Activated CD4-positive, alpha-beta T cell treated with anti-CD3 and anti-CD28 coated beads for 36 hours (primary cell): ENCODE measurements at regions not wholly inside any gene's neighbourhood (a gene's known extent, or its start where the extent isn't known, plus 50 kb on each side); places are given as distances from the start of the nearest gene placed in this dataset.

Experiments
- ATAC-seq: fragments of 200-7000 bp; cut with Tn5 transposase; one replicate; pipeline ENCODE4 v1.10.0; 2021; ENCODE audit warnings: mild to moderate bottlenecking, moderate library complexity
- CTCF ChIA-PET: fragments of 350-600 bp; sonication (Branson Sonifier 250); formaldehyde crosslinking; loops from one replicate; lab custom pipeline; 2021; ENCODE audit warnings: antibody characterized with exemption; lab: Charles Lee
- POLR2A ChIA-PET: fragments of 350-600 bp; sonication (Branson Sonifier 250); formaldehyde crosslinking; loops from one replicate; lab custom pipeline; 2021; ENCODE audit warnings: antibody characterized with exemption, inconsistent platforms; lab: Charles Lee
- DNase-seq: peaks from one replicate; pipeline ENCODE4 v3.0.0-alpha.2; 2020
- H3K27ac Mint-ChIP-seq: one replicate; pipeline ENCODE4 v1.8.0; 2021; ENCODE audit warnings: mixed read lengths
- H3K27me3 Mint-ChIP-seq: one replicate; pipeline ENCODE4 v1.8.0; 2021; ENCODE audit warnings: mixed read lengths
- H3K36me3 Mint-ChIP-seq: one replicate; pipeline ENCODE4 v1.8.0; 2021; ENCODE audit warnings: low read depth, mixed read lengths
- H3K4me1 Mint-ChIP-seq: one replicate; pipeline ENCODE4 v1.8.0; 2021; ENCODE audit warnings: mixed read lengths
- H3K4me3 Mint-ChIP-seq: one replicate; pipeline ENCODE4 v1.8.0; 2021; ENCODE audit warnings: mild to moderate bottlenecking, moderate library complexity, mixed read lengths
- H3K9me3 Mint-ChIP-seq: one replicate; pipeline ENCODE4 v1.8.0; 2021; ENCODE audit warnings: low read depth, mixed read lengths
- intact Hi-C, 2 experiments: fragments of 100-400 bp; cut with DNase I in 1 of 2; cut with micrococcal nuclease in 1 of 2; formaldehyde crosslinking; loops; one replicate each; pipeline versions ENCODE4 v1.14.2 to v1.15.1; 2022 to 2024; cut with DNase I, micrococcal nuclease

DNA sequence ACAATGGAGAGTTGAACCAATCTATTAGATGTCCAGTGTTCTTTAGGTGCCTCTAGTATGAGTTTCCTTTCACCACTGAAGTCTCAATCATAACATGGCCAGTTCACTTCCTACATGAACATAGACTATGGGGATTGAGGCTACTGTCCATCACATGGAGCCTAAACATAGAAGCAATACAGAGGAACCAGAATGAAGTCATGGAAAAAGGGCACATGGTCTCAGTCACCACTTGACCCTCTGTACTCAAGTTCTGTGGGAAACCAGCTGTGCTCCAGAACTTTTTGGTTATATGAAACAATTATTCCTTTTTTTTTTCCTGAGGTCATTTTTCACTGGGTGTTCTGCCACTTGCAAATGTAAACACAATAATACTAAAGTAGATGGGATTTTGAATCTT, 762.5 kb downstream of the CBLN4 start:
- Mint-ChIP-seq H3K36me3 (no peaks in the 10 kb centered on the region), H3K27ac (no peak overlapping the region), H3K4me3 (no peak overlapping the region), H3K27me3 (no peaks in the 10 kb centered on the region), H3K9me3 (peaks cover 12% of the 10 kb centered on the region), H3K4me1 (no peaks in the 10 kb centered on the region)
- POLR2A ChIA-PET = no interaction called here
- ATAC-seq (no peak), DNase-seq (no peak)
- CTCF ChIA-PET = no interaction called here
- intact Hi-C loops = no loop called here

DNA sequence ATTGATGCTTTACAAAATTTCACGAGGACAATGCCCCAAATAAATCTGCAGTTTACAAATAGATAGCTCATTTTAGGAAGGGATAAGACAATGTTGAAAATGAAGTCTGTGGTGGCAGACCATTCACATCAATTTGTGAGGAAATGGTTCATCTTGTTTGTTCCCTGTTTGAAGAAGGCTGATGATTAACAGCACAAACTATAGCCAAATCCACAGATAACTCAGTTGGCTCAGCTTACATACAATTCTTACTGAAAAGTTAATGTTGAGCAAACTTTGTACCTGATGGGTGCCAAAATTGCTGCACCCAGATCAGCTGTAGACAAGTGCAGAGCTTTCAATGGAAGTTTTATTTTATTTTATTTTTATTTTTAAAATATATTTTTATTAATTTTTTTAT, 763.9 kb downstream of the DOK5 start:
- no peaks in the 10 kb centered on the region for H3K36me3 Mint-ChIP-seq
- intact Hi-C loops = no loop called here
- DNase-seq (no peak), ATAC-seq (no peak)
- peaks cover 5% of the 10 kb centered on the region for H3K9me3 Mint-ChIP-seq
- no peak overlapping the region for H3K4me3 Mint-ChIP-seq
- ChIA-PET CTCF (no interaction called here), POLR2A (no interaction called here)
- H3K4me1 Mint-ChIP-seq = no peaks in the 10 kb centered on the region
- no peaks in the 10 kb centered on the region for H3K27me3 Mint-ChIP-seq
- H3K27ac Mint-ChIP-seq = no peak overlapping the region

DNA sequence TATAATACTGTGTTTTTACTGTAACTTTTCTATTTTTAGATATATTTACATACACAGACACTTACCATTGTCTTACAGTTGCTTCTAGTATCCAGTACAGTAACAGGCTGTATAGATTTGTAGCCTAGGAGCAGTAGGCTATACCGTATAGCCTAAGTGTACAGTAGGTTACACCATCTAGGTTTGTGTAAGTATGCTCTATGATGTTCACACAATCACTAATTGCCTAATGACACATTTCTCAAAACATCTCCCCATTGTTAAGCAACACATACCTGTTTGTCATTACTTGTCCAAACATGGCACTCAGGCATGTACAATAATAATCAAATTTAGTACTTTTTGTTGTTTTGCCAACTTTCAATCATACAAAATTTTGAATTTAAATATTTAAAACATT, 757.3 kb downstream of the DOK5 start:
- no peaks in the 10 kb centered on the region for H3K4me1 Mint-ChIP-seq
- intact Hi-C loops = no loop called here
- no peaks in the 10 kb centered on the region for H3K27me3 Mint-ChIP-seq
- DNase-seq = no peak
- peaks cover 4% of the 10 kb centered on the region for H3K9me3 Mint-ChIP-seq
- CTCF ChIA-PET = no interaction called here
- ATAC-seq = no peak
- no peak overlapping the region for H3K27ac Mint-ChIP-seq
- POLR2A ChIA-PET = no interaction called here
- no peaks in the 10 kb centered on the region for H3K36me3 Mint-ChIP-seq
- no peak overlapping the region for H3K4me3 Mint-ChIP-seq

DNA sequence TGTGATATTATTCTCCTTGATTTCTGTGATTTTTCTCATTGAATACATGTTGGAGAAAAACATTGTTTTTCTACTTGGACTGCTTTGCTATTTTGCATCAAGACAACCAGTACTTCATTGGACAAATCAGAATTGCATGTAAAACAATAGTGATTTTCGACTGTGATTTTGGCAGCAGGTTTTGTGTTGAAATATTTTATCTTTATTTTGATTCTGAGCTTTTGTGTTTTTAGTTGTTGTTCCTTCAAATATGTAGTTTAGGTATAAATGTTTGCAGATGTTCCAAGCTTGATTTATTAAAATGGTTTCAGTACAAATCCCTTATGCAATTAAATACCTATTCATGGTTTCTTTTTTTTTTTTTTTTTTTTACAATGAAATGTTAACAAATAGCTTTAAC, 754.1 kb downstream of the DOK5 start:
- Mint-ChIP-seq H3K9me3 (peaks cover 7% of the 10 kb centered on the region), H3K36me3 (no peaks in the 10 kb centered on the region), H3K4me3 (no peak overlapping the region), H3K27me3 (no peaks in the 10 kb centered on the region), H3K4me1 (no peaks in the 10 kb centered on the region), H3K27ac (no peak overlapping the region)
- intact Hi-C loops = no loop called here
- ATAC-seq (no peak), DNase-seq (no peak)
- POLR2A ChIA-PET = no interaction called here
- CTCF ChIA-PET = no interaction called here

DNA sequence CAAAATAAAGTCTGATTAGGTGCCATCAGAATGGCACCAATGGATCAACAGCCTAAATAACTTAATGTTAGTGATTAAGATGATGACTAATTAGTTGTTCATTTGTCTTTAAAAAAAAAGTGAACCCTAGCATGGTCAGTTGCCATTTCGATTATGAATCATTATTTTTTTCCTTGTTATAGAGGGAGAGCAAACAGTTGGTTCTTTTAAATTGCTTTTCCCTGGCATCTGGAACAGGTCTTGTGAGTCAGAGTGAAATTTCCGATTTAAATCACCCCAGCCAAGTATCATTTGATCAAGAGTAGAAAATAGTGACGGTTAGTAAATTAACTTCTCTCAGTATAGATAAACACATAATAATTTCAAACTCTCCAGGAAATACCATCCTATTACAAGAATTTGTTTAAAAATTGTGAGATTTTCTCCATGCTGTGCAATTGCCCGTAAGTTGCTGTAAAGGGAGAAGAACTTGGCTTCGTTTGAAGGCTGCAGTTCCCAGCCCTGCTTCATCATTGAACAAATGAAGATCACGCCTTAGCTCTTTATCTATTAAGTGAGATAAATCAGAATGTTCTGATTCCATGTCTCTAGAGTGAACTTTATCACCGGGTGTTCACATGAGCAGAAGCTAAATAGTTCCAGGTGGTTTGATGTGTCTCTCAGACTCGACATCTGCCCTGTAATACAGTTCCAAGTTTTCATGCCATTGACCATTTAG, 741.3 kb downstream of the DOK5 start:
- intact Hi-C loops = no loop called here
- Mint-ChIP-seq H3K4me1 (no peaks in the 10 kb centered on the region), H3K27me3 (no peaks in the 10 kb centered on the region), H3K4me3 (no peak overlapping the region), H3K9me3 (peaks cover 8% of the 10 kb centered on the region), H3K27ac (no peak overlapping the region), H3K36me3 (no peaks in the 10 kb centered on the region)
- POLR2A ChIA-PET = no interaction called here
- ATAC-seq (no peak), DNase-seq (no peak)
- CTCF ChIA-PET = interaction anchor here (0.6 kb wide), 1 partner anchor 407 kb away, joined by 3 read pairs; no protein-coding TSS in a partner anchor

DNA sequence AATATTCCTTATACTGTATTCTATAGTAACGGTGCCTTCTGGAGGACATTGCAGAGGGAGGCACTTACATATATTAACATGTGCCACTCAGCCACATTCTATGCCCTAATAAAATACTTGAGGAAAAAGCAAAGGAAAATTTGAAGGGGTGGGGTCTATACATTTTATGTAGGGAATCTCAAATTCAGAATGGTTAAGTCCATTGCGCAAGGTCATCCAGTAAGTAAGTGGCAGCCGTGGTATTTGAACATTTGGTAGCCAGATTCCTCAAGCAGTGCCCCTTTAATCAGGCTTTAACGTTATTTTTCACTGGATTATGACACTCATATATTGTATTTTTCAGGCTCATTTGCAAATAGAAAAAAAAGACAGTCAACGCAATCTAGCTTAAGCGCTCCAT, 738.3 kb downstream of the DOK5 start:
- DNase-seq (no peak), ATAC-seq (no peak)
- ChIA-PET CTCF (no interaction called here), POLR2A (no interaction called here)
- H3K4me1 Mint-ChIP-seq = no peaks in the 10 kb centered on the region
- no peak overlapping the region for H3K27ac Mint-ChIP-seq
- no peak overlapping the region for H3K4me3 Mint-ChIP-seq
- intact Hi-C loops = no loop called here
- peaks cover 7% of the 10 kb centered on the region for H3K9me3 Mint-ChIP-seq
- no peaks in the 10 kb centered on the region for H3K27me3 Mint-ChIP-seq
- no peaks in the 10 kb centered on the region for H3K36me3 Mint-ChIP-seq

DNA sequence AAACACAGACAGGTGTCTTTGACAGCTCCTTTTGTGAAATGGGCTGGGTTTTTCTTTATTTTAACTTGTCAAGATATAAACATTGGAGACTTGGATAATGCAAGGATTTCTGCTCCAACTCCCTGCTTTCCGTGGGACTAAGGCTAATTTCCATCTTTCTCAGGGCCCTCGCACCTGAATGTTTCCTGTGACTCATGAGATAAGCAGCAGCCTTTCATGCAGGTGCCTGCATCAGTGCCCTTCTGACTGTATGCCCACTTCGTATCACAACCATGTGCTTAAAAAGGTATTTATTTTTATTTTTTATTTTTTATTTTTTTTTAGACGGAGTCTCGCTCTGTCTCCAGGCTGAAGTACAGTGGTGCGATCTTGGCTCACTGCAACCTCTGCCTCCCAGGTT, 736.1 kb downstream of the DOK5 start:
- no peak for ATAC-seq
- CTCF ChIA-PET = no interaction called here
- H3K27ac Mint-ChIP-seq = no peak overlapping the region
- H3K4me3 Mint-ChIP-seq = no peak overlapping the region
- intact Hi-C loops = no loop called here
- peaks cover 6% of the 10 kb centered on the region for H3K9me3 Mint-ChIP-seq
- no peaks in the 10 kb centered on the region for H3K36me3 Mint-ChIP-seq
- H3K27me3 Mint-ChIP-seq = no peaks in the 10 kb centered on the region
- no peaks in the 10 kb centered on the region for H3K4me1 Mint-ChIP-seq
- no peak for DNase-seq
- POLR2A ChIA-PET = no interaction called here

DNA sequence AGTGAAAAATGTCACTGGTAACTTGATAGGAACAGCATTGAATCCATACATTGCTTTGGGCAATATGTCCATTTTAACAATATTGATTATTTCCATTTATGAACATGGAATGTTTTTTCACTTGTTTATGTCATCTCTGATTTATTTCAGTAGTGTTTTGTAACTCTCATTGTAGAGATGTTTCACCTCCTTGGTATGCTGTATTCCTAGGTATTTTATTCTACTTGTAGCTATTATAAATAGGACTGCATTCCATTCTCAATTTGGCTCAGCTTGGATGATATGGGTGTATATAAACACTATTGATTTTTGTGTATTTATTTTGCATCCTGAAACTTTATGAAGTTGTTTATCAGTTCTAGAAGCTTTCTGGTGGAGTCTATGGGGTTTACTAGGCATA, 730.3 kb downstream of the DOK5 start:
- no peak for DNase-seq
- ATAC-seq = no peak
- ChIA-PET POLR2A (no interaction called here), CTCF (no interaction called here)
- intact Hi-C loops = no loop called here
- Mint-ChIP-seq H3K9me3 (no peaks in the 10 kb centered on the region), H3K4me1 (no peaks in the 10 kb centered on the region), H3K27me3 (no peaks in the 10 kb centered on the region), H3K27ac (no peak overlapping the region), H3K36me3 (no peaks in the 10 kb centered on the region), H3K4me3 (no peak overlapping the region)

DNA sequence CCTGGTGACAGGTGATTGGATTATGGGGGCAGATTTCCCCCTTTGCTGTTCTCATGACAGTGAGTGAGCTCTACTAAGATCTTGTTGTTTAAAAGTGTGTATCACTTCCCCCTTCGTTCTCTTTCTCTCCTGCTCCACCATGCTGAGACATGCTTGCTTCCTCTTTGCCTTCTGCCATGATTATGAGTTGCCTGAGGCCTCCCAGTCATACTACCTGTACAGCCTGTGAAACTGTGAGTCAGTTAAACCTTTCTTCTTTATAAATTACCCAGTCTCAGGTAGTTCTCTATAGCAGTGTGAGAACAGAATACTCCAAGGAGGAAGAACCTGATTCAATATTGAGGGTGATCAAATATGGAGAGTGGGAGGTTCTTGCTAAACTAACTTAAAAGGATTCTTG, 724.9 kb downstream of the DOK5 start:
- CTCF ChIA-PET = no interaction called here
- no peak overlapping the region for H3K4me3 Mint-ChIP-seq
- no peak overlapping the region for H3K27ac Mint-ChIP-seq
- H3K27me3 Mint-ChIP-seq = no peaks in the 10 kb centered on the region
- no peaks in the 10 kb centered on the region for H3K4me1 Mint-ChIP-seq
- ATAC-seq (no peak), DNase-seq (no peak)
- intact Hi-C loops = no loop called here
- POLR2A ChIA-PET = no interaction called here
- H3K9me3 Mint-ChIP-seq = no peaks in the 10 kb centered on the region
- no peaks in the 10 kb centered on the region for H3K36me3 Mint-ChIP-seq

DNA sequence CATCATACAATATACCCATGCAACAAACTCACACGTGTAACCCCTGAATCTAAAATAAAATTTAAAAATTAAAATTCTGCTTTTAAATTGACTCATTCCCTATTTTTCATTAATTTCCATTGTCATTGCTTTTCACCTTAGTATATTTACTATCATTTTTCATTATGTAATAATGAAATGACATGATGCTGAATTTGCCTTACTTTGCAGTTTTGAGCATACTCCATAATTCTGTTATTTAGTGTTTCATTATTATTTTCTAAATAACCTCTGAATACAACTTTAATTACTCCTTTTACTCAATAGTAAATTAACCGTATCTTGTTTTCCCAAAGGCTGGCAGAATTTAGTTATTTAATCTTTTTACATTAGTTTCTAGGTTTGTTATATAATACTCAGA, 719.6 kb downstream of the DOK5 start:
- intact Hi-C loops = no loop called here
- Mint-ChIP-seq H3K4me1 (no peaks in the 10 kb centered on the region), H3K36me3 (no peaks in the 10 kb centered on the region), H3K4me3 (no peak overlapping the region), H3K27ac (no peak overlapping the region), H3K27me3 (no peaks in the 10 kb centered on the region), H3K9me3 (peaks cover 3% of the 10 kb centered on the region)
- no peak for DNase-seq
- ChIA-PET CTCF (no interaction called here), POLR2A (no interaction called here)
- no peak for ATAC-seq

DNA sequence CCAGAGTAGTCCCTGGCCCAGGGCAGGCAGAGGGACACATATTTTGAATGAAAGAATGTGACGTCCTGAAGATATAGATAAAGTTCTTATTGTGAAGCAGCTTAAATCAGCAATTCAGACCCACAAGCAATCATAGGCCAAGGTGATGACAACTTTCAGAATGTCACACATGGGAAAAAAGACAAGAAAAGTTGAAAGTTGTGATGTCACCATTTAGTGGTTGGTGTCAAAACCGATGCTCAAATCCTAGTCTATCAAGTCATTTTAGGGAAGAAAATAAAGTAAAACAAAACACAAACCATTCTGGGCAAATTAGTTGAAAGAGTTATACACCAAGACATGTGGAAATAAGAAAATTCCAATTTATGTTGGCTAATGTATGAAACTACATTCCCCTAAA, 710.8 kb downstream of the DOK5 start:
- CTCF ChIA-PET = no interaction called here
- Mint-ChIP-seq H3K9me3 (peaks cover 15% of the 10 kb centered on the region), H3K36me3 (no peaks in the 10 kb centered on the region), H3K4me1 (no peaks in the 10 kb centered on the region), H3K27ac (no peak overlapping the region), H3K4me3 (no peak overlapping the region), H3K27me3 (no peaks in the 10 kb centered on the region)
- POLR2A ChIA-PET = no interaction called here
- ATAC-seq = no peak
- intact Hi-C loops = no loop called here
- no peak for DNase-seq

DNA sequence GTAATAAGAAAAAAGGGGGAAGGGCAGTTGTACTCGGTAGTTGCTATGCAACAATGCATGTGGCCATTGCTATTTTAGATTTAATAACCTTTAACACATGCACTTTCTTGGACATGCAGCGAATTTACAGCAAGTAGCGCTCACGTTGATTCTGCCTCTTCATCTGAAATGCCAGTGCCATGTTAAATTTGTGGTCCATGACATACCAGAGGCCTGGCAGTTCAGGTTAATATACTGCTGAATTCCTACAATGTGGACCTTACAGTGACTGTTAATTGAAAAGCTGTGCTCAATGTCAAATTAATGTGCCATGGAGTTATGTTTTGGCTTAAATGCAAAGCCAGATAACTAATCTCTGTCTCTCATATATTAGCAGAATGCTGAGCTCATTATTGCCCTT, 699.7 kb downstream of the DOK5 start:
- no peak overlapping the region for H3K27ac Mint-ChIP-seq
- peaks cover 6% of the 10 kb centered on the region for H3K9me3 Mint-ChIP-seq
- no peaks in the 10 kb centered on the region for H3K4me1 Mint-ChIP-seq
- no peak overlapping the region for H3K4me3 Mint-ChIP-seq
- CTCF ChIA-PET = no interaction called here
- intact Hi-C loops = no loop called here
- no peaks in the 10 kb centered on the region for H3K36me3 Mint-ChIP-seq
- POLR2A ChIA-PET = no interaction called here
- DNase-seq (no peak), ATAC-seq (no peak)
- no peaks in the 10 kb centered on the region for H3K27me3 Mint-ChIP-seq

DNA sequence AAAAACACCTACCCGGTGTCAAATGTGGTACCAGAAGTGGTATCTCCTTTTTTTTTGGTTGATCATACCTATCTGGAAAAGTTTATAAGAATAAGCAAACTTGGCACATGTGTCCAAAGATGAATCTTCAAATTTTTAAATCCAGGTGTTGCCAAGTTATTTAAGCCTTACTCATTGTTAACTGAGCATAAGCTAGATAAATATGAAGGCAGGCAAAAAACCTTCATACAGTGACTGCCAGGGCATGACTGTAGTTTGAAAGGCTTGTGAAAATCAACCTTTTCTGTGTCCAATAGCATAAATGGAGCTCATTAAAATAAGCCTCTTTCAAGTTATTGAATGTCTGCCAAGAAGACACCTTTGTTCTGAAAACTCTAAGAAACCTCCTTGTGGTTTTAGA, 699.2 kb downstream of the DOK5 start:
- Mint-ChIP-seq H3K36me3 (no peaks in the 10 kb centered on the region), H3K9me3 (peaks cover 2% of the 10 kb centered on the region), H3K4me3 (no peak overlapping the region), H3K4me1 (no peaks in the 10 kb centered on the region), H3K27me3 (no peaks in the 10 kb centered on the region), H3K27ac (no peak overlapping the region)
- DNase-seq (no peak), ATAC-seq (no peak)
- ChIA-PET POLR2A (no interaction called here), CTCF (no interaction called here)
- intact Hi-C loops = no loop called here
